ENCODE measurements at regions not wholly inside any gene's neighbourhood (a gene's known extent, or its start where the extent isn't known, plus 50 kb on each side); places are given as distances from the start of the nearest gene placed in this dataset.

DNA sequence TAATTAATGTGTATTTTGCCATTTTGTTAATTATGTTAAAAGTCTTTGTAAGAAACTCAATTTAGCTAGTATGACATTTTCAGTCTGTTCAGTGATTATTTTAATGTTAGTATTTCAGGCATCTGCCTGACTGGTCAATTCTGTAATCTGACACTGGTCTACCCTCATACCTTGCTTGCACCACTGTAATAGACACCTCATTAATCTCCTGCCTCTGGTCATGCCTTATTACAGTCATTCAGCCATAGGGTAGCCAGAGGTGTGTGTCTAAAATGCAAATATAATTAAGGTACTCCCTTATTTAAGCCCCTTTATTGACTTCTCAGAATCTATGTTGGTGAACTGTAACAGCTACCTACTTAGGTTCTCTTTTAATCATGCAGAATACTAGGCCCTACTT lies 861.1 kb upstream of the IGFBP7 start:
- Histone ChIP-seq H3K4me1 (ENCODE audit: control insufficient read depth in 1 of 2, insufficient read depth in 2 of 2, low read depth in 1 of 2, low read length in 1 of 2) (no peaks in the 10 kb centered on the region), H3K4me3 (ENCODE audit: low read depth in 2 of 2, low read length in 1 of 2) (no peak overlapping the region), H3K27ac (ENCODE audit: low read depth in 2 of 2, low read length in 1 of 2) (no peak overlapping the region), H3K9ac (no peak overlapping the region), H3F3A (replicated peaks; ENCODE audit: insufficient read depth) (no peaks in the 10 kb centered on the region), H2AFZ (ENCODE audit: low read depth) (no peak overlapping the region), H3K36me3 (replicated peaks in 1 of 2; ENCODE audit: control insufficient read depth in 1 of 2, insufficient read depth in 2 of 2, low read length in 1 of 2) (no peaks in the 10 kb centered on the region), H3K4me2 (no peak overlapping the region), H3K9me2 (no peaks in the 10 kb centered on the region), H4K20me1 (ENCODE audit: insufficient read depth) (no peaks in the 10 kb centered on the region), H3K79me2 (ENCODE audit: insufficient read depth) (no peaks in the 10 kb centered on the region), H3K9me3 (0 out of 2 replicates have a peak, but pooled peaks cover 6% of the 10 kb centered on the region), H3K27me3 (ENCODE audit: insufficient read depth) (no peaks in the 10 kb centered on the region)
- TF ChIP-seq MAX (IDR thresholded peaks at IDR 0.05; ENCODE audit: low read depth) (no peak), FOSL2 (IDR thresholded peaks at IDR 0.05; ENCODE audit: borderline replicate concordance, low read depth) (no peak), ELF1 (IDR thresholded peaks at IDR 0.05) (no peak), RFX5 (IDR thresholded peaks at IDR 0.05; ENCODE audit: low read length) (no peak), FOXJ3 (CRISPR knock-in tag; IDR thresholded peaks at IDR 0.05) (no peak), GABPA (IDR thresholded peaks at IDR 0.05; ENCODE audit: low read depth) (no peak), EZH2phosphoT487 (IDR thresholded peaks at IDR 0.05; ENCODE audit: borderline replicate concordance, low read depth) (no peak), RXRA (IDR thresholded peaks at IDR 0.05; ENCODE audit: borderline replicate concordance, low read depth) (no peak), PBX3 (IDR thresholded peaks at IDR 0.05) (no peak), MXI1 (IDR thresholded peaks at IDR 0.05; ENCODE audit: low read depth, low read length) (no peak), POLR2AphosphoS5 (IDR thresholded peaks at IDR 0.05; ENCODE audit: low read depth, low read length) (no peak), TAF1 (IDR thresholded peaks at IDR 0.05; ENCODE audit: borderline replicate concordance, low read depth, low read length) (no peak), NFIC (IDR thresholded peaks at IDR 0.05; ENCODE audit: borderline replicate concordance) (no peak), YY1 (IDR thresholded peaks at IDR 0.05; ENCODE audit: low read depth) (no peak), NRF1 (IDR thresholded peaks at IDR 0.05; ENCODE audit: low read depth, low read length) (no peak), RCOR1 (IDR thresholded peaks at IDR 0.05; ENCODE audit: low read length) (no peak), TEAD4 (IDR thresholded peaks at IDR 0.05; ENCODE audit: borderline replicate concordance, insufficient read depth) (no peak)
- TF ChIP-seq, protein P1, sequence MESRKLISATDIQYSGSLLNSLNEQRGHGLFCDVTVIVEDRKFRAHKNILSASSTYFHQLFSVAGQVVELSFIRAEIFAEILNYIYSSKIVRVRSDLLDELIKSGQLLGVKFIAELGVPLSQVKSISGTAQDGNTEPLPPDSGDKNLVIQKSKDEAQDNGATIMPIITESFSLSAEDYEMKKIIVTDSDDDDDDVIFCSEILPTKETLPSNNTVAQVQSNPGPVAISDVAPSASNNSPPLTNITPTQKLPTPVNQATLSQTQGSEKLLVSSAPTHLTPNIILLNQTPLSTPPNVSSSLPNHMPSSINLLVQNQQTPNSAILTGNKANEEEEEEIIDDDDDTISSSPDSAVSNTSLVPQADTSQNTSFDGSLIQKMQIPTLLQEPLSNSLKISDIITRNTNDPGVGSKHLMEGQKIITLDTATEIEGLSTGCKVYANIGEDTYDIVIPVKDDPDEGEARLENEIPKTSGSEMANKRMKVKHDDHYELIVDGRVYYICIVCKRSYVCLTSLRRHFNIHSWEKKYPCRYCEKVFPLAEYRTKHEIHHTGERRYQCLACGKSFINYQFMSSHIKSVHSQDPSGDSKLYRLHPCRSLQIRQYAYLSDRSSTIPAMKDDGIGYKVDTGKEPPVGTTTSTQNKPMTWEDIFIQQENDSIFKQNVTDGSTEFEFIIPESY (IDR thresholded peaks at IDR 0.05; ENCODE audit: borderline replicate concordance, low read depth) = no peak
- TF ChIP-seq, protein P2, sequence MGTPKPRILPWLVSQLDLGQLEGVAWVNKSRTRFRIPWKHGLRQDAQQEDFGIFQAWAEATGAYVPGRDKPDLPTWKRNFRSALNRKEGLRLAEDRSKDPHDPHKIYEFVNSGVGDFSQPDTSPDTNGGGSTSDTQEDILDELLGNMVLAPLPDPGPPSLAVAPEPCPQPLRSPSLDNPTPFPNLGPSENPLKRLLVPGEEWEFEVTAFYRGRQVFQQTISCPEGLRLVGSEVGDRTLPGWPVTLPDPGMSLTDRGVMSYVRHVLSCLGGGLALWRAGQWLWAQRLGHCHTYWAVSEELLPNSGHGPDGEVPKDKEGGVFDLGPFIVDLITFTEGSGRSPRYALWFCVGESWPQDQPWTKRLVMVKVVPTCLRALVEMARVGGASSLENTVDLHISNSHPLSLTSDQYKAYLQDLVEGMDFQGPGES (IDR thresholded peaks at IDR 0.05; ENCODE audit: low read depth, low read length) = no peak
- TF ChIP-seq, protein P3, sequence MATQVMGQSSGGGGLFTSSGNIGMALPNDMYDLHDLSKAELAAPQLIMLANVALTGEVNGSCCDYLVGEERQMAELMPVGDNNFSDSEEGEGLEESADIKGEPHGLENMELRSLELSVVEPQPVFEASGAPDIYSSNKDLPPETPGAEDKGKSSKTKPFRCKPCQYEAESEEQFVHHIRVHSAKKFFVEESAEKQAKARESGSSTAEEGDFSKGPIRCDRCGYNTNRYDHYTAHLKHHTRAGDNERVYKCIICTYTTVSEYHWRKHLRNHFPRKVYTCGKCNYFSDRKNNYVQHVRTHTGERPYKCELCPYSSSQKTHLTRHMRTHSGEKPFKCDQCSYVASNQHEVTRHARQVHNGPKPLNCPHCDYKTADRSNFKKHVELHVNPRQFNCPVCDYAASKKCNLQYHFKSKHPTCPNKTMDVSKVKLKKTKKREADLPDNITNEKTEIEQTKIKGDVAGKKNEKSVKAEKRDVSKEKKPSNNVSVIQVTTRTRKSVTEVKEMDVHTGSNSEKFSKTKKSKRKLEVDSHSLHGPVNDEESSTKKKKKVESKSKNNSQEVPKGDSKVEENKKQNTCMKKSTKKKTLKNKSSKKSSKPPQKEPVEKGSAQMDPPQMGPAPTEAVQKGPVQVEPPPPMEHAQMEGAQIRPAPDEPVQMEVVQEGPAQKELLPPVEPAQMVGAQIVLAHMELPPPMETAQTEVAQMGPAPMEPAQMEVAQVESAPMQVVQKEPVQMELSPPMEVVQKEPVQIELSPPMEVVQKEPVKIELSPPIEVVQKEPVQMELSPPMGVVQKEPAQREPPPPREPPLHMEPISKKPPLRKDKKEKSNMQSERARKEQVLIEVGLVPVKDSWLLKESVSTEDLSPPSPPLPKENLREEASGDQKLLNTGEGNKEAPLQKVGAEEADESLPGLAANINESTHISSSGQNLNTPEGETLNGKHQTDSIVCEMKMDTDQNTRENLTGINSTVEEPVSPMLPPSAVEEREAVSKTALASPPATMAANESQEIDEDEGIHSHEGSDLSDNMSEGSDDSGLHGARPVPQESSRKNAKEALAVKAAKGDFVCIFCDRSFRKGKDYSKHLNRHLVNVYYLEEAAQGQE (IDR thresholded peaks at IDR 0.05; ENCODE audit: low read depth, low read length) = no peak
- POLR2A ChIA-PET = no interaction called here
- DNase-seq = no peak
- CTCF ChIA-PET = no interaction called here

Measured in SK-N-SH (cell line).